ENCODE measurements at regions not wholly inside any gene's neighbourhood (a gene's known extent, or its start where the extent isn't known, plus 50 kb on each side); places are given as distances from the start of the nearest gene placed in this dataset.

- no peak for TF ChIP-seq CTCF (IDR thresholded peaks at IDR 0.05)
- no peak for TF ChIP-seq POLR2A (IDR thresholded peaks at IDR 0.05)
These were observed 352.9 kb downstream of the GASK1B start for GRCh38 chr4:157819693-157820464.

Measured in testis (tissue), 2 donors.